AG04450 (cell line): ENCODE measurements at regions not wholly inside any gene's neighbourhood (a gene's known extent, or its start where the extent isn't known, plus 50 kb on each side); places are given as distances from the start of the nearest gene placed in this dataset.

ENCODE experiments used
- CTCF ChIA-PET: fragments of 300-600, 350-600 bp; formaldehyde crosslinking; extraction: SDS; loops from one replicate; lab custom pipeline; 2022; ENCODE audit warnings: antibody characterized with exemption, inconsistent platforms; lab: Charles Lee
- POLR2A ChIA-PET: fragments of 350-600 bp; formaldehyde crosslinking; extraction: SDS; loops from one replicate; lab custom pipeline; 2021; ENCODE audit warnings: antibody characterized with exemption, inconsistent platforms; lab: Yijun Ruan, JAX
- DNase-seq: peaks from one replicate; pipeline ENCODE4 v3.0.0-alpha.2; 2011; ENCODE audit warnings: low read depth, low spot score
- H3K27ac ChIP-seq: one replicate; pipeline ENCODE4 v1.5.1; 2012; ENCODE audit warnings: low read depth, low read length, control low read depth
- H3K27me3 ChIP-seq: one replicate; pipeline ENCODE4 v1.6.0; 2012; ENCODE audit warnings: low read length; ENCODE audit not compliant: control insufficient read depth, insufficient read depth
- H3K4me3 ChIP-seq: 2 replicates; pipeline ENCODE4 v1.5.1; 2011; ENCODE audit warnings: mild to moderate bottlenecking, low read depth, low read length, control low read depth
- H3K9me3 ChIP-seq: 2 replicates; pipeline ENCODE4 v1.5.1; 2012; ENCODE audit warnings: low read length; ENCODE audit not compliant: control insufficient read depth, insufficient read depth
- CTCF ChIP-seq: IDR thresholded peaks from 2 replicates; pipeline ENCODE4 v1.5.1; 2011; ENCODE audit warnings: low read depth, low read length, control low read depth, inconsistent platforms

DNA sequence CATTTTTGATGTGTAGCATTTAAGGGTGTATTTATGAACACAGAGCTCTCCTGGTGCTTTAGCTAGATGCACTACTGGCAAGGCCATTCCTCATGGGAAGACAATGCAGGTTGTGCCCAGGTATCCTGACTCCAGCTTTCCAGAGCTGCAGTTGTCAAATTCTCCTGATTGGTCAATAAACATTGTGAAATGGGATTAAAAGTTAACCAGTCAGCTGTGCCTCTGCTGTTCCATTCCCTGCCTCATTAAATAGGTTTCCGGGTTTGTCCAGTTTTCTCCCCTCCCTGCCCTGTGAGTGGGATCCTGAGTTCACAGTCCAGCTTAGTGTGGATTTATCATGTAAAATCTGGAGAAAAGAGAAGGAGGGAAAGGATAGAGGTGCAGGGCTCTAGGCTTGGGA is 207.3 kb downstream of the SQOR start:
- Histone ChIP-seq H3K9me3 (peaks cover 3% of the 10 kb centered on the region; the same call in 1 of the 2 replicates), H3K27ac (no peak overlapping the region), H3K27me3 (no peaks in the 10 kb centered on the region), H3K4me3 (no peak overlapping the region)
- TF ChIP-seq CTCF, result no peak
- DNase-seq, result no peak
- ChIA-PET POLR2A (no interaction called here), CTCF (no interaction called here)

DNA sequence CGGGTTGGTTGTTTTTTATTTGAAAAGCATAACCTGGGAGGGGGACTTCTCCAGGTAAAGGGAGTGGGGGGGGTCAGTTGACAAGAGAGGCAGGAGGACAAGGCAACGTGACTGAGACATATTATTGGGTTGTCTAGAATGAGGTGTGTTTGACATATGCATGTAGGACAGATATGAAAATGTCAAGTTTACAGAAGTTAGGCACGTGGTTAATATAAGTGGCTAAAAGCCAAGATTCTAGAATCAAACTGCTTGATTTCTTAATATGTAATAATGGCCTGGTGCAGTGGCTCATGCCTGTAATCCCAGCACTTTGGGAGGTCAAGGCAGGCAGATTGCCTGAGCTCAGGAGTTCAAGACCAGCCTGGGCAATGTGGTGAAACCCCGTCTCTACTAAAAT is 212.8 kb downstream of the SQOR start:
- H3K9me3 ChIP-seq, result no peaks in the 10 kb centered on the region; the same call in 1 of the 2 replicates
- DNase-seq, result no peak
- H3K27ac ChIP-seq, result no peak overlapping the region
- no peaks in the 10 kb centered on the region for H3K27me3 ChIP-seq
- ChIA-PET POLR2A (no interaction called here), CTCF (no interaction called here)
- no peak overlapping the region for H3K4me3 ChIP-seq
- no peak for TF ChIP-seq CTCF

- CTCF ChIA-PET, result no interaction called here
- Histone ChIP-seq H3K27me3 (no peaks in the 10 kb centered on the region), H3K27ac (no peak overlapping the region), H3K9me3 (no peaks in the 10 kb centered on the region; the same call in 1 of the 2 replicates), H3K4me3 (no peak overlapping the region)
- POLR2A ChIA-PET, result no interaction called here
- TF ChIP-seq CTCF, result no peak
- DNase-seq, result no peak
These were observed 214.3 kb downstream of the SQOR start for GRCh38 chr15:45849136-45849535.

DNA sequence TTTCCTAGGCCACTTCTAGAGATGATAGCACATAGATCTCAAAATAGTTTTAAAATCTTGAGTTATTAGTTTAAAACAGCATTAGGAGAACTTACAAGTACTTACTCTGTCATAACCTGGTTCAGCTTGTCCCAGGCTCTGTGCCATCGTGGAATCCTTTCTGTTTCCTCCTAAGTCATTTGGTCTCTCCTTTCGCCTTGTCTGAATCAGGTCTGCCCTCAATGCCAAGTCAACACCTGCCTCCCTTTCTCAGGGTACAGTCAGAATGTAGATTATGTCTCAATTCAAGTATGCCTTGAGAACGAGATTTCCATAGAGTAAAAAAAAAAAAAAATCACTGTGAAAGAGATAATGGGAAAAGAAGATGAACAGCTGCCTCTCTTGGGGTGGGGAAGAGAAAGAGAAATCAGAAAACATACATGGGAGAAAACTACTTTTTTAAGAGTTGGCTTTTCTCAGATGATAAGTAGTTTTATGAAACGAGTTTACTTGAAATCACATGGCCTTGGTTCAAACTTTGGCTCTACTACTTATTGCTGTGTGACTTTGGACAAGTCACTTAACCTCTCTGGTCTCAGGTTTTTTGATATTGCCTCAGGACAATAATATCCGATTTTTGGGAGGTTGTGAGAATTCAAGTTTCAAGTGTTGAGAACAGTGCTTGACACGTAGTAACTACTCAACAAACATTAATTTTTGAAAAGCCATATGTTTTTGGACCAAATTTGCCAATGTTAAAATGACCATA is 219.8 kb downstream of the SQOR start:
- H3K4me3 ChIP-seq, result no peak overlapping the region
- TF ChIP-seq CTCF, result no peak
- H3K27ac ChIP-seq, result no peak overlapping the region
- POLR2A ChIA-PET, result no interaction called here
- no peak for DNase-seq
- CTCF ChIA-PET, result no interaction called here
- H3K27me3 ChIP-seq, result no peaks in the 10 kb centered on the region
- H3K9me3 ChIP-seq, result no peaks in the 10 kb centered on the region; the same call in 1 of the 2 replicates

GRCh38 chr15:45855210-45855906 is 220.5 kb downstream of the SQOR start:
- TF ChIP-seq CTCF, result no peak
- ChIA-PET CTCF (no interaction called here), POLR2A (no interaction called here)

More at GRCh38 chr15:45855210-45855906, 220.5 kb downstream of the SQOR start:
- Histone ChIP-seq H3K4me3 (no peak overlapping the region), H3K9me3 (no peaks in the 10 kb centered on the region; the same call in 1 of the 2 replicates), H3K27me3 (no peaks in the 10 kb centered on the region), H3K27ac (no peak overlapping the region)
- DNase-seq, result no peak
